Bronchial epithelial cell (primary cell): ENCODE measurements at regions not wholly inside any gene's neighbourhood (a gene's known extent, or its start where the extent isn't known, plus 50 kb on each side); places are given as distances from the start of the nearest gene placed in this dataset.

Source experiments
- DNase-seq: peaks from one replicate; pipeline ENCODE4 v3.0.0-alpha.2; 2010; ENCODE audit warnings: low read depth
- FAIRE-seq: peaks from 2 replicates; lab custom pipeline; 2011; peaks lifted over from hg19 to GRCh38; lab: Jason Lieb, UNC
- H3K27me3 ChIP-seq: 2 replicates; pipeline ENCODE4 v1.5.1; 2011; ENCODE audit warnings: low read length; ENCODE audit not compliant: control insufficient read depth, insufficient read depth
- H3K36me3 ChIP-seq: 2 replicates; pipeline ENCODE4 v1.5.1; 2011; ENCODE audit warnings: low read length; ENCODE audit not compliant: control insufficient read depth, insufficient read depth
- H3K4me3 ChIP-seq: 2 replicates; pipeline ENCODE4 v1.5.1; 2011; ENCODE audit warnings: mild to moderate bottlenecking, low read depth, low read length, control low read depth
- TF ChIP-seq, protein P1 (sequence below): IDR thresholded peaks from 2 replicates; pipeline ENCODE4 v1.5.1; 2011; ENCODE audit warnings: mild to moderate bottlenecking, moderate library complexity, low read length, control low read depth, inconsistent platforms; ENCODE audit not compliant: insufficient read depth, severe bottlenecking

DNA sequence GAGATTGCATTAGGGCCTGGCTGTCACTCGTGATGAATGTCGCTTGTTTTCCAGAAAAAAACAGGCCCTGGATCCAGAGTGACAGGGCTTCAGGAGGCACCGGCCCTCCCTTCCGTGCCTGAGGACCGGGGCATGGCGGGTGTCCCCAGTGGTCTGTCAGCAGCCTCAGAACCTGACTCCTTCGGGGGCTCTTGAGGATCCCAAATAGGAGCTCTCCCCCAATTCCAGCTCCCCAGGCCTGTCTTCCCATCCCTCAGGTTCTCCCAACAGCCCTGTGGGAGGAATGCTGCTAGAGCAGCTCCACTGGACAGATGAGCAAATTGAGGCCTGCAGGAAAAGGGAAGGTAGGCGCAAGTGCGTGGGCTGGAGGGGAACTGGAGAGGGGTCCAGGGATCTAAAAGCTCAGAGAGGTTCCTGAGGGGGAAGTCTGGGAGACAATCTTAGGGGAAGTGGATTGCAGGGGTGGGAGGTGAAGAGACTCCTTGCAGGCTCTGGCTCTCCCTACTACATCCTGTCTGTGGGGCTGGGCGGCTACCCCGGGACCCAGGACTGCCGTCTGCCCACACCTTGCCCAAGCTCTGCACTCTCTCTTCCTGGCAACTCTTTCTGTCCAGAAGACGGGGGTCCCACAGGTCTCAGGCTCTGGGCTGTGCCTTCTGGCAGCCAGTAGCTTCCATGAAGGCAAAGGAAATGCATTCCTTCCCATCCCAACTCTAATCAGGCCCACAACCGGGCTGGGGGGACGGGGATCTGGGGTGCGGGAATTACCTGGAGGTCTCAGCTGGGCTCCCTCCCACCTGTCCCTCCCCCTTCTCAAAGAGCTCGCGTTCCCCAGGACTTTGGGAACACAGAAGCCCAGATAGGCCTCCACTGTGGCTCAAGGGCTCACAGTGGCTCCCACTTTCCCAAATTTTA is 105.7 kb upstream of the CASZ1 start:
- FAIRE-seq = no peak
- Histone ChIP-seq H3K36me3 (no peaks in the 10 kb centered on the region), H3K27me3 (no peaks in the 10 kb centered on the region), H3K4me3 (no peak overlapping the region)
- TF ChIP-seq, protein P1, sequence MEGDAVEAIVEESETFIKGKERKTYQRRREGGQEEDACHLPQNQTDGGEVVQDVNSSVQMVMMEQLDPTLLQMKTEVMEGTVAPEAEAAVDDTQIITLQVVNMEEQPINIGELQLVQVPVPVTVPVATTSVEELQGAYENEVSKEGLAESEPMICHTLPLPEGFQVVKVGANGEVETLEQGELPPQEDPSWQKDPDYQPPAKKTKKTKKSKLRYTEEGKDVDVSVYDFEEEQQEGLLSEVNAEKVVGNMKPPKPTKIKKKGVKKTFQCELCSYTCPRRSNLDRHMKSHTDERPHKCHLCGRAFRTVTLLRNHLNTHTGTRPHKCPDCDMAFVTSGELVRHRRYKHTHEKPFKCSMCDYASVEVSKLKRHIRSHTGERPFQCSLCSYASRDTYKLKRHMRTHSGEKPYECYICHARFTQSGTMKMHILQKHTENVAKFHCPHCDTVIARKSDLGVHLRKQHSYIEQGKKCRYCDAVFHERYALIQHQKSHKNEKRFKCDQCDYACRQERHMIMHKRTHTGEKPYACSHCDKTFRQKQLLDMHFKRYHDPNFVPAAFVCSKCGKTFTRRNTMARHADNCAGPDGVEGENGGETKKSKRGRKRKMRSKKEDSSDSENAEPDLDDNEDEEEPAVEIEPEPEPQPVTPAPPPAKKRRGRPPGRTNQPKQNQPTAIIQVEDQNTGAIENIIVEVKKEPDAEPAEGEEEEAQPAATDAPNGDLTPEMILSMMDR = no peak
- DNase-seq = no peak

DNA sequence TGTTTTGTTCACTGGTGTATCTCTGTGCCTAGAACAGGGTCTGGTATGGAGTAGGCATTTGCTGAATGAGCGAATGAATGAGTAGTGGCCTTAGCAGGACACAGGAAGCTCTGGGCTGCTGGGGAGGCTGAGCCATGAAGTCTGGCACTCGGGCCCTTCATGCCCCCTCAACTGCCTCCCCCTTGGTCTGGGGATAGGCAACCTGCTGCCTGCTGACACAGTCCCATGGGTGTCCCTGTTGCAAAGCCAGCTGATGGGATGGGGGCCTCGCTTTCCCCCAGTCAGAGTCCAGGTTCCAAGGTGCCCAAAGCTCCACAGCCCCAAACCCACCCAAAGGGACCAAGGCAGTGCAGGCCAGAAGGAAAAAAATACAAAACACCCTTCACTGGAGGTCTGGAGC is 107.0 kb upstream of the CASZ1 start:
- TF ChIP-seq, protein P1 = no peak
- DNase-seq (no peak), FAIRE-seq (peak; percentile 23)
- Histone ChIP-seq H3K27me3 (no peaks in the 10 kb centered on the region), H3K4me3 (no peak overlapping the region), H3K36me3 (no peaks in the 10 kb centered on the region)

DNA sequence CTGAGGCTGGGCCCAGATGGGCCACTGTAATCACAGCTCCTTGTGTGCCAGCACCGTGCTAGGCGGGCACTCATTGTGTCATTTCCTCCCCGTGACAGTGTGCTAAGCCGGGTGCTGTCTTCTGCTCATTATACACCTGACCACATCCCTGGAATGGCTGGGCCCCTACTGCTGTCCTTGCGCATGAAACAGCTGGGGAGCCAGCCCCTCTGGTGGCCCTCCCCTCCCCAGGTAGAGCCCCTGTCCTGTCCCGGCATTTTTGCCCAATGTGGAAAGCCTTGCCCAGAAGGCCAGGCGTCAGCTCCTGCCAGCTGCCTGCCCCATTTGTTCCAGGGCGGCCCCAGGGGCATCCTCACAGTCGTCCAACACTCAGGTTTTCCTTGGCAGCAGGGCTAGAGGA is 107.4 kb upstream of the CASZ1 start:
- DNase-seq (no peak), FAIRE-seq (no peak)
- H3K27me3 ChIP-seq = no peaks in the 10 kb centered on the region
- no peaks in the 10 kb centered on the region for H3K36me3 ChIP-seq
- H3K4me3 ChIP-seq = no peak overlapping the region
- TF ChIP-seq, protein P1 = no peak

DNA sequence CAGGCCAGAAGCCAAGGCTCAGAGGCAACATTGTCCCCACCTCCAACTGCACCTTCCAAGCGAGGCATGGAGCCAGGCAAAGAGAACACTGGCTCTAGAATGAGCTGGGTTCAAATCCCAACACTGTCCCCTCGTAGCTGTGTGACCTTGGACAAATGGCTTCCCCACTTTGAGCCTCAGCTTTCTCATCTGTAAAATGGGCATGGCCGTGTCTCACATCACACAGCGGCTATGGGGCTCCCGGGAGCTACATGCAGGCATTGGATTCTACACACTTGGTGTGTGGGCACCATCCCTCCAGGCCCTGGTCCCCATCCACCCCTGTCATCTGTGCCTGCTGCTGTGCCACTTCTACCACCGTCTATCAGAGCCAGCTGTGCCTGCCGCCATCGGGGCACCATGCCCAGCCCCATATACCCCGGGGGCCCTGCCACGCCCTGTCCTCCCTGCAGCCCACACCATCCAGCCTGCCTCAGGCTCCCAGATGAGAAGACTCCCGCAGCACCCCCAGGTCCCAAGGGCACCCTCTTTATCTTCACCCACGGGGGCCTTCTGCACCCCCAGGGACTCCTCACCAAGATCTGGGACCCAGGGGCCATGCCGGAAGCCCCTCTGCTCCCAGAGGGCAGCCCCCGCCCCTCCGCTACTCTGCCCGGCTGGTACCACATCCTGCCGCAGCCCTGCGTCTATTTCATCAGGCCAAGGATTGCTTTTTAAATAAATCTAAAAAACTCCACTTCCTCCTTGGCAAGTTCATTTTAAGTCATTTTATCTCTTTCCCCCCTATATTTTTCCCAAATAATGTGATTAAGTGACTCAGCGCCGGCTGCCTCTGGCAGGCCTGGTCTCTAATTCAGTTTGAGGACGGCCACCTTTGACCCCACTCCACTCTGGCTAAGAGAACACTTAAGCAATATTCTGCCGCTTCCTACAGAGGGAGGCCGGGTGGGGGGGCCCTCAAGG is 107.8 kb upstream of the TARDBP start:
- H3K36me3 ChIP-seq = no peaks in the 10 kb centered on the region
- TF ChIP-seq, protein P1 = no peak
- FAIRE-seq (peak; percentile 68), DNase-seq (no peak)
- no peak overlapping the region for H3K4me3 ChIP-seq
- no peaks in the 10 kb centered on the region for H3K27me3 ChIP-seq

DNA sequence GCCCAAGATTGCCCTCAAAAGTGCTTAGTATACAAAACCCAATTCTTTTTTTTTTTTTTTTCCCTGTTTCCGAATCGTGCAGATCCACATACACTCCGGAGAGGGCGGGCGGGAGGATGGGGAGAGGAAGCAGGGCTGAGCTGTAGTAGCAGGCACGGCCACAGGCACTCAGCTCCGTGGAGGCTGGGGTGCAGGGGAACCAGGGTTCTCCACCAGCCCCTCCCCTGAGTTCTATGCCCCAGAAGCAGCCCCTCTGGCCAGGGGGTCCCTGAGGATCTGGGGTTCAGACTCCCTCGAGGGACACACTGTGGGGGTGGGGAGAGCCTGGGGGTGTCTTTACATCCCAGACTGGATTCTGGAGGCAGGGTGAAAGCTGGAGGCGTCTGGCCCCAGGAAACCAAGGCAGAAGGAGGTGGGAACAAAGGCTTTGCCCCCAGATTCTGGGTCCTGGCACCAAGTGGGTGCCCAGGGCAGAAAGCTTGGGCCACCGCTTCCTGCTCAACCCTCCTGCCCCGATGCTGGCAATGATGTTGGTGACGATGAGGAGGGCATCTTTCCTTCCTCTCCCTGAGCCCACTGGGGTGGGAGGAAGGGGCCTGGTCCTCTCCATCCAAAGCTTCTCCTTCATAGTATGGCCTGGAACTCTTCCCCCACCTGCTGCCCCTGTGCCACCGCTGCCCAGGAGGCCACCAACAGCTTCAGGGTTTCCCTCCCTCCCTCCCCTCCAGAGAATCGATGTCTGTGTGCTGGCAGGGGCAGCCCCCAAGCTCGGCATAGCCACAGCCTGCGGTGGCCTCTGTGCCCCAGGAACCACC is 106.4 kb upstream of the TARDBP start:
- TF ChIP-seq, protein P1 = no peak
- H3K27me3 ChIP-seq = no peaks in the 10 kb centered on the region
- no peak for FAIRE-seq
- no peak for DNase-seq
- no peaks in the 10 kb centered on the region for H3K36me3 ChIP-seq
- H3K4me3 ChIP-seq = no peak overlapping the region
